GM04503 (cell line): ENCODE measurements at regions not wholly inside any gene's neighbourhood (a gene's known extent, or its start where the extent isn't known, plus 50 kb on each side); places are given as distances from the start of the nearest gene placed in this dataset.

Experiments
- DNase-seq: peaks from one replicate; pipeline ENCODE4 v3.0.0-alpha.2; 2012; ENCODE audit warnings: low read depth

DNA sequence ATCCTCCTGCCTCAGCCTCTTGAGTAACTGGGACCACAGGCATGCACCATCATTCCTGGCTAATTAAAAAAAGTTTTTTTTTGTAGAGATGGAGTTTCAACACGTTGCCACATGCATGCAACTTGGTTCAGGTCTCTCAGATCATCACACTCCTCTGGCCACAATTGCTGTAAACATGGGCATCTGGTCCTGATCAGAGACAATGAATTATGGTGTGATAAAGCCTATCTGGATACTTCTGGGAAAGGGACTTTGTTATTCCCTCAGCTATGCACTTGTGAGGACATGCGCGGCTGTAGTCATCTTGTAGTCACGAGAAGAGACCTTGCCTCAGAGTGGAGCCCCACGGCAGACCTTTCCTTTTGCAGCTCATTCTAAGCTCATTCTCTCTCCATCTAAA lies 210.9 kb upstream of the ZFP64 start:
- DNase-seq = peak; percentile 45

DNA sequence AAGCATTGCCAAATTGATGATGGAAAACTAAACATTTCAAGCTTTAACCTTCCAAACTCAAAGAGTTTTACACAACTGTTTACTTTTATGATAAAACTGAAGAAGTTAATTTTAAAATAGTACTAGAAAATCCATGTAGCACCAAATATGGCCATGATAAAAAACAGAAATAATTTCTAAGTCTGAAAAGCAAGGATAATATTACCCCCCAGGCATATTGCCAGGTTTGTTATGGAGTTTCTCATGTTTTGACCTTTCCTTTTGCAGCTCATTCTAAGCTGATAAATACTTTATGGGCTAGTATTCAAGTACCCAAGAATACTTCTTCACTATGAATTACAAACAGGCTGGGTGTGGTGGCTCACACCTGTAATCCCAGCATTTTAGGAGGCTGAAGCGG lies 209.9 kb upstream of the ZFP64 start:
- no peak for DNase-seq

DNA sequence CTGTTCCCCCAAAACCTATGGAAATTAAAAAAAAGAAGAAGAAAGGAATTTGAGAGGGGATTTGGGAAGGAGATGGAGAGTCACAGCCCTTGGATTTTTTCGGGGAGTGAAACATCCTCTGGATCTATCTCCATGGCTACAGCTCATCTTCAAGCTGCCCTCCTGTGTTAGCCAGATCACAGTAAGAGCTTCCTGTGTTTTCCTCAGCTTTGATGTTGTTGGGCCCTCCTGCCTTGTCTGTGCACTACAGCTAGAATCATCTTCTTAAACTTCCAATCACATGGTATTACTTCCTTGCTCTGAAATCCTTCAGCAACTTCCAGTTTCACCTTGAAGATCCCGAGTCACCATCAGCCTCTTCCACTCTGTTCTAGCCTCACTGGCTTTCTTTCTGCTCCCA lies 207.8 kb upstream of the ZFP64 start:
- DNase-seq = no peak

DNA sequence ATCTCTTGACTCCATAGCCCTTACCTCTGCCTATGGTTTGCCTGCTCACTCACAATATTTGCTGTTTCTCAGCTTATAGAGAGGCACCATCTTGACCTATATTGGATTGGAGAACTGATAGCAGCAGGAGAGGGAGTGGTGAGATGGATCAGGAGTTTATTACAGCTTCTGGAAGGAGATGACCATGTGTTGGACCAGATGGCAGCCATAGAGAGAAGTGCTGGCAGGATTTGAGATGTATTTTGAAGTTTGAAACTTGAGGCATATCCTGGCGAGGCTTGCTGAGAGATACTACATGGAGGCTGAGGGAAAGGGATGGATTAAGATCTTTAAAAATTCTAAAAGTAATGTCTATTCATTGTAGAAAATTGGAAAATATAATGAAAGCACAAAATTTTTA lies 198.0 kb upstream of the ZFP64 start:
- no peak for DNase-seq

DNA sequence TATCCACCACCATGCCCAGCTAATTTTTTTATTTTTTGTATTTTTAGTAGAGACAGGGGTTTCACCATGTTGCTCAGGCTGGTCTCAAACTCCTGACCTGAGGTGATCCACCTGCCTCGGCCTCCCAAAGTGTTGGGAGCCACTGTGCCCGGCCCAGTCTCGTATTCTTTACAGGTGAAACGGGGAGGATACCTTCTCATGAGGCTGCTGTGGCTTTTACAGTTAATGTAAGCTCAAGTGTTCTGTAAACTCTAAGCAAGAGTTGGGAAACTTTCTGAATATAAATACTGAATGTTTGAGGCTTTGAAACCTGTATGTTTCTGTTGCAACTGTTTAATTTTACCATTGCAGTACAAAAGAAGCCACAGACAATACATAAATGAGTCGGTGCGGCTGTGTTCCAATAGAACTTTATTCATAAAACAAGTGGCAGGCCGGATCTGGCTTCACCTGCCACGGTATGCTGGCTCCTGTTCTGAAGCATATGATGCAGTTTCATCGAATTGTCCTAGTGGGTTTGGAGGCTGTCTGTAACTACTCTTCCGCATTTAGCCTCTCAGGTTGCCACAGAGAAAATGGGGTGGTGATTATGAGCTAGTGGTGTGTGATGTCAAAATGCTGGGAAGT lies 192.5 kb upstream of the ZFP64 start:
- DNase-seq = no peak

DNA sequence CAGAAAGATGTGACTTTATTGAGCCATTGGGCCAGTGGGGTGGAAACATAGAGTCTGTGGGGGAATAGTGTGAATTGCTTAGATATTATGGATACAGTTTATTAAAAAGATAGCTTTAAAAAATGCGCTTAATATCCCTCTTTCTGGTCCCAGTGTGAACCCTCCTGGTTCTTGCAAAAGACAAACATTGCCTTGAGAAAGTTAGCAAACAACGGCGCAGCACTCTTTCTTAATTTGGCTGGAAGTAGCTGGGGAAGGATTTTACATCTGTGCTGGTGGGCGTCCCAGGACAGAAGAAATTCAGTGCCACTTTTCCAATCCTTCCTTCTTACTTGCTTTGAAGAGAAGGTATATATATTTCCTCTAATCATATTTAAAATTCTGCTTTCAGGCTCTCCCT lies 191.4 kb upstream of the ZFP64 start:
- no peak for DNase-seq

DNA sequence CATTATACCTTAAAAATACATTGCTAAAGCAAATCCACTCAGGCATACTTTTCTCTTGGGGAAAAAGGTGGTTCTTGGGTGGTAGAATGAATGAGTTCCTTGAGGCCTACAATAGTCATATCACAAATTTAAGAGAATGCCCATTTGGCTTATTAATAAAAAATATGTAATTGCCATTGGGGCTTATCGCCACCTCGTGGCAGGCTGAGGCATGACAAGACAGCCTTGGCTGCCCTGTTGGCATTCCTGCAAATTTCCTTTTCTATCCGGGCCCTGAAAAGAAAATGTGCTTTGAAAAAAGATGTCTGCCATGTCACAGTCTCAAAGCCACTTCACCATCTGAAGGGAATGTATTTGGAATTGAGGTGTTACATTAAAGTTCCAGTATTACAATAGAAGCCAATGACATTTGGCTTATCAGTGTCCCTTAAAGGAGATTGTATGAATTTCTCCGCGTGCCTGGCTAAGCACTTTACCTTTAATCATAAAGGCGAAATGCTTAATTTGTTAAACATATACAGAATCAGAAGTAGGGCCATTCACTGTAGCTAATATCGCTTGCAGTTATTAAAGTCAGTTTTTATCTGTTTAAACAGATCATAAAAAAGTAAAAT lies 188.3 kb upstream of the ZFP64 start:
- DNase-seq = no peak

DNA sequence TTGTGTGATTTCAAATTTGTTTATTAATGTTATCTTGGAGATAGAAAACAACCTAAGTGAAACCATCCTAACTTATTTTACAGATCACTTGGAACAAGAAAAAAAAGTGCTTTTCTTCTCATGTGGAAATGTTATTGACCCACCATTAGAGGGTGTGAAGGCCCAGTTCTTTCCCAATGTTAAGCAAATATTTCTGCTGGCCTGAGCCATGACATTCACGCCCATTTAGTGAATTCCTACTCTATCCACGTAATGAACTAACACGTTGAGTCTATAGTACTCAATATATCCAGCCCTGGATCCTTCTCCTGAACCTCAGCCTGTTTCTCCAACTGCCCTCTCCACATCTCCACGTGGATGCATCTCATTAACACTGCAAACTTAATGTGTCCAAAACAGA lies 180.6 kb upstream of the ZFP64 start:
- no peak for DNase-seq

DNA sequence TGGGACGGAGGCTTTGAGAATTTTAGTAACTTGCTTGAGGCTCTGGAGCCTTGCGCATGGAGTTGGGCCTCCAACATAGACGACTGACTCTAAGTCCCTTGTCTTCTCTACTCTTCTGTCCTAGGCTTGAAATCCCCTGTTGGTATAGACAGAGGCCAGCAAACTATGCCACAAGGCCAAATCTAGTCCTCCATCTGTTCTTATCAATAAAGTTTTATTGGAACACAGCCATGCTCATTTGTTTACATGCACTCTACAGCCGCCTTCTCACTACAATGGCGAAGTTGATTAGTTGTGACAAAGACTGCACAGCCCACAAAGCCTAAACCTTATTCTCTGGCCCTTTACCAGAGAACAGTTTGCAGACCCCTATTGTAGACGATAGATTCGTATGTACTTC lies 174.1 kb upstream of the ZFP64 start:
- DNase-seq = no peak

DNA sequence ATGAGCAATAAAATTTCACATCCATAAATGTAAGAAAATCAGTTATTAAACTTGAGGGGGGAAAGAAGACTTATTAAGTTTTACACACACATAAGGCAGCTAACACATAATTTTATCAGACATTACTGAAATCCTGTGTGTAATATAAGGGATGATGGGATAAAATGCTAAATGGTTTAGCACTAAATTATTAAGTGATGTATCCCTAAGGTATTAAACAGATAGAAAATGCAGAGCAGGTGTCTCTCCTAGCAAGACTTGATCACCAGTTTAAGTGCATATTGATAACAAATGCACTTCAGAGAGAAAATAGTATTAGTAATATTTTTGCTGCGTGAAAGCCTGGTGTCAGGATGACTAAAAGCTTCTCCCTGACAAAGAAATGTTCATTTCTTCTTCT lies 172.8 kb upstream of the ZFP64 start:
- no peak for DNase-seq

DNA sequence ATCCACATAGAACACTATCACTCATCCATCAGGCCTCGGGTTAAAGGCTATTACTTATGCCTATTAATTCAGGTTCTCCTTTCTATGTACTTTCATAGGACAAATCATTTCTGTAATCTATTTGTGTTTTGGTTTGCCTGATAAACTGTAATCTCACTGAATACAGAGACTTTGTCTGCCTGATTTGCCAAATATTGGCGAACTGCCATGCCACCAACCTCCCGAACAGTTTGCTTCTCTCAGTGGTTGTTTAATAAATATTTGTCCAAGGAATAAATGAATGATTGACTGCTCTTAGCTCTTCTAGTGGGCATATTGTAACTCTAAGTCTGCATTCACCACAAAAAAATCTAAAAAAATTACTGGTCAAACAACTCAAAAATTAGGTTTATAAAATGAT lies 170.1 kb upstream of the ZFP64 start:
- no peak for DNase-seq

DNA sequence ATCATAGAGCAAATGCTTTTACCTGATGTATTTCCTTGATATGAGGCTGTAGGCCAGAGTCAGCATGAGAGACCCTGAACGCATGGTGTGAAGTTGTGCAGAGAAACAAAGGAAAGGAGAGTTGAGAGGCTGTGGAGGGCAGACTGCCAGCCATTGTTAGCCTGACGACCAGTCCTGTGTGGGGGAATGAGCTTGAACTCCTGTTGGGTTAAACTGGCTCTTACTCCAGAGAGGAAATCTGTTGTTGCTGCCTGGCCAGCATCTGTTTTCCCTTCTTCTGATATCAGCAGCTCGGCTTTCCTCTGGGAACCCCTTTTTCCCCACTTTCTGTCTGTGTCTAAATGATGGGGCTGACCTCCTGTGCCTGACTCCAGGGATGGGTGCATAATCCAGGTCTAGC lies 158.2 kb upstream of the ZFP64 start:
- no peak for DNase-seq

DNA sequence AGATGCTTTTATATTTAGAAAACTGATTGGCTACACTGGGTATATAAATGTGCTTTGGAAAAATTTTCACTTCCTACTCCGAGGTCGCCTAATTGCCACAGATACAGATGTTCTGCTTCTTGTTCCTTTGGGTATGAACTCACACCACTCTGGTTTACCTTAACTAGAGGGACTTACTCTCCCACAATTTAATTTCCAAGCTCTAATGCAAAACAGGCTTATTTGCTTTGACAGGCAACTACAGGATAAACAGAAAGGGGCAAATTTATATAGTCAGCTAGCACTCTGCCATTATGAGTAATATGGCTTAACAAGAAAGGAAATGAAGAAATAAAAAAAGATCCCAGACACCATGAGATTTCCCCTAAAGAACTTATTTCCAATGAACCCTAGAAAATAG lies 156.9 kb upstream of the ZFP64 start:
- DNase-seq = no peak

DNA sequence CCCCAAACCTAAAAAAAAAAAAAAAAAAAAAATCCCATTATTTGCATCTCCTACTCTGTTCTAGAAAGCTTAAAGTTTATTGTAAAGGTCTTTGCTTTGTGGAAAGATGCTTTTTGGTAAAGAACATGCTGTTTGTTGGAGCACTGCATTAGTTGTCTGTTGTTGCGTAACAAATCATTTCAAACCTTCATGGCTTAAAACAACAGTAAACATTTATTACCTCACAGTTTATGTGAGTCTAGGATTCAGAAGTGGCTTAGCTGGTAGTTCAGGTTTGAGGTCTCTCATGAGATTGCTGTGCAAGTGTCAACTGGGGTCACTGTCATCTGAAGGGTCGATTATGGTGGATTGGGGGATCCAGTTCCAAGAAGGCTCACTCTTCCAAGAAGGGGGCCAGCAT lies 155.2 kb upstream of the ZFP64 start:
- no peak for DNase-seq

DNA sequence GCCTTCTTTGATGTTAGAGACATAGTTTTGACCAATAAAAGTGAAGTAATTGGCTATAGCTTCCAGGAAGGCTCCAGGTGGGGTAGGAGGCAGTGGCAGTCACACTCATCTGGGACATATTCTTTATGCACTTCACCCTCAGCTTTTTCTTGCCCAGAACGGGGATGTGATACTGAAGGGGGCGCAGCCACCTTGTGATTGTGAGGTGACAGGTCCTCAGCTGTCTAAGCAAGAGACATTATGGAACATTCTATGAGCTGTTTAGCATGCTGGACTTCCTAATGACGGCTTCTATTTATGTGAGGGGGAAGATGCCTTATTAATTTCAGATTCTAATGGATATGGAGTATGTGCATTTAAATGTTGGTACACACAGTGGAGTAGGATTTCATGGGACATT lies 151.3 kb upstream of the ZFP64 start:
- DNase-seq = no peak

DNA sequence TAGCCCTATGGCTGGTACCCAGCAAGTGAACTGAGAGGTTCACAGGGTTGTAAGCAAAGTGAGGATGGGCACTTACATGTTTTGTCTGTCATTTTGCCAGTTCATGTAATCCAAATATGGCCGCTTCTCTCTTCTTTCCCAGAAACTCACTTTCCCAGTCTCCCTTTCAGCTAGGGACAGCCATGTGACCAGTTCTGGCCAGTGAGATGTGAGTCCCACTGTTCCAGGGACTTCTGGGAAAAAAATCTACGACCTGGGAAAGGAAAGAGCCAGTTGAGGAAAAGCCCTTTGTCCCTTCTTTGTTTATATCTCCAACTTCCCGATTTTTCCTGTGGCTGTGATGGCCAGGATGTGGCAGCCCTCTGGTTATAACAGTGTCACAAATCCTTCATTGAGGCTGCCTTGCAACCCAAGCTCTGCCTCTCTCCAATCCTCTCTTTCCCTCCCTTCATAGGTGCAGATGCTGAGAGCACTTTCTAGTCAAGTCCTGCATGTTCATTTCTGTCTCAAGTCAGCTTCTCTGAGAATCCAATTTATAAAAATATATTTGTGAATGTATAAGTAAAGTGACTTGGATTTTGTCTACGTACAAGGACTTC lies 148.6 kb upstream of the ZFP64 start:
- no peak for DNase-seq

DNA sequence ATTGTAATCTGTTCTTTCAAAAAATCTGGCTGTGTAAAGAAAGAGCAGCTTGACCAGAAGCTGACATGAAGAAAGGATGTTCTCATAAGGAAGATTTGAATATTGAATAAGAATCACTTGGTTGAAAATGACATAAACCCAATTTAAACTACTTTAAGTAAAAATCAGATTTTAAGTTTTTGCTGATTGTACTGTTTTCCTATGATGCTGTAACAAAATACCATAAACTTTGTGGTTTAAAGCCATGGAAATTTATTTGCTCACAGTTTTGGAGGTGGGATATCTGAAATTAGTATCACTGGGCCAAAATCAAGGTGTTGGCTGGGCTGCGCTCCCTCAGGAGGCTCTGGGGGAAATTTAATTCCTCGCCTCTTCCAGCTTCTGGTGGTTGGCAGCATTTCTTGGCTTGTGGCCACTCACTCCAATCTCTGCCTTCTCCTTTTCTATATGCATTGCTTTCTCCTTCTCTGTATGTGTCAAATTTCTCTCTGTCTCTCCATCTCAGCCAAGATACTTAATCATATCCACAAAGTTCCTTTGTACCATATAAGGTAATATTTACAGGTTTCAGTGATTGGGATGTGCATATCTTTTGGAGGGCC lies 141.2 kb upstream of the ZFP64 start:
- DNase-seq = no peak

DNA sequence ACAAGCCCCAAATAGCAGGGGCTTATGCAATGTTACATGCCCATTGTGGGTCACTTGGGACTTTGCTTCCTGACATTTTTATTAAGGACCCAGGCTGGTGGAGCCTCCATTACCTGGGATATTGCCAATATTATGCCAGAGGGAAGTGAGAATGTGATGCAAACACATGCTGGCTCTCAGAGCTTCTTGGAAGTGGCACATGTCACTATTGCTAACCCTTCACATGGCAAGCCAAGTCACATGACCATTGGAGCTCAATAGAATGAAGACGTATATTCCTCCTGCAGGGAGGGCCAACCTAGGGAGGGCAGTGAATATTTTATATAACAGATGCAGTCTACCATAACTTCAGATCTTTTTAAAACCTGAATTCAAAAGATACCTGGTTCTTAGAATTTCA lies 140.7 kb upstream of the ZFP64 start:
- DNase-seq = no peak

DNA sequence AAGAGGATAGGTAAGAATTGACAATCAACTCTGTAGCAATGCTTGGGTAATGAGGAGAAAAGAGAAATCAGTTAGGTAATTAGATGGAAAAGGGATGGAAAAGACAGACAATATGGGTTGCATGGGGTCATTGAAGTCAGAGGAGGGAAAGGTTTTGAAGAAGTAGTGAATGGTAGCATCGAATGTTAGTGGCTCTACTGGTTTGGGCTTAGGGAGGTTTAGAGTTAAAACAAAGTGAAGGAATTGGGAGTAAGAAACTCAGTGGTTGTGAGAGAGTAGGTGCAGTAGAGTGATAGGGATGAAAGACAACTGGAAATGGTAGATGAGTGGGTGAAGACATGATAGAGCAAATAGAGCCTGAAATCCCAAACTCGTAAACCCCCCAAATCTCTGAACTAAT lies 140.1 kb upstream of the ZFP64 start:
- no peak for DNase-seq

DNA sequence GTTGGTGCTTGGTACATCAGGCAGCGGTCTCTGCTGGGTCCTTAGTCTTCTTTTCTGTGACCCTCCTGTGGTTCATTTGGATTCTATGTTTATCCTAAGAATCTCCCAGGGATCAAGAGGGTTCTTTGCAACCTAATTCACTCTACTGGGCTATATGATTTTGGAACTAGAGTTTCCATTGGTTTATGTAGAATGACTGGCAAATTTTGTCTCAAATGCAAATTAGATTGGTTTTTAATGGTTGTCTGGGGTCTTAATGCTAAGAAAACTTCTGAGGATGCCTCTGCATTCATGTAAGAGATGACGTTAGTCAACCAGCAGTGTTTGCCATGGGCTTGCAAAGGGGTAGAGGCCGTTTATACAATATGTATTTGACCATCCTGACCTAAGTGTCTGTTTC lies 129.8 kb upstream of the ZFP64 start:
- DNase-seq = no peak

DNA sequence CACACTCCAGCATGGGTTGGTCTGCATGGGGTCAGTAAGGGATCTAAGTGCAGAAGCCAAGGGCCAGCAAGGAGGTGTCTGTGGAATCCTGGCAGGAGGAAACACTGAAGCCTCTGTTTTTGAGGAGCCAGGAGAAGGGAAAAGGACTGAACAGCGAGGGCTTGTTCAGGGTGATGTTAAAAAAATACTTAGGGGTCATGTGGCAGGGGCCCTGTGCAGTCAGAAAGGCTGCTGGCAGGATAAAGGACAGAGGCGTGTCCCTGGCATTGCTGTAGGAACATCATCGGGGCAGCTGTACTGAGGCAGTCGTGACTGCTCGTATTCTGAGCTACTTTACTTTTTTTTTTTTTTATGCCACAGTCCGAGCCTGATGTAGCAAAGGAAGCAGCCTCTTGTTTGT lies 127.1 kb upstream of the ZFP64 start:
- DNase-seq = no peak

DNA sequence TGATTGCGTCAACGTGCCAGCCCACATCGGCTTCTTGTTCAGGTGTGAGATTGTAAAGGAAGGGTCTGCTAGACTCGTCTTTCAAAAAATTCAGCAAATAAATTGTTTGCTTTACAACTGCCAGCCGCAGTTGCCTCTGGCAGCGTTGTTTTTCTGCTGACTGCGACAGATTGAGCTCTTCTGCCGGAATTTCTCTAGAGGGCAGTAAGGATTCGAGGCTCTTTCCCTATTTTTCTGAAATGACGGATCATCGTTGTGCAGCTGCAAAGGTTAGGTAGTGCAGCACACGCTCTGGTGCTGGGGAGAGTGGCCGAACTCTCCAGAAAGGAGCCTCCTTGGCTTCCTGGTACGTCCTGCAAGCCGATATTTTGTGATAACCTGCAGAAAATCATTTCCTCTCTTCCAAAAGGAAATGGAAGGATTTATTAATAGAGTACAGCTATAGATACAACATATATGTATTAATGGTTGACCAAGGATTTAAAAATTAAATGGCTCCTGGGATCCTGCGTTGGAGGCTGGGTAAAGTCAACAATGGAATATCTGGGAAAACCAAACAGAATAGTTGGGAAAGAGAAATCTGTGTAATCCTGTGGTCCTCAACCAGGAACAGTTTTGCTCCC lies 121.9 kb upstream of the ZFP64 start:
- DNase-seq = peak; percentile 7

DNA sequence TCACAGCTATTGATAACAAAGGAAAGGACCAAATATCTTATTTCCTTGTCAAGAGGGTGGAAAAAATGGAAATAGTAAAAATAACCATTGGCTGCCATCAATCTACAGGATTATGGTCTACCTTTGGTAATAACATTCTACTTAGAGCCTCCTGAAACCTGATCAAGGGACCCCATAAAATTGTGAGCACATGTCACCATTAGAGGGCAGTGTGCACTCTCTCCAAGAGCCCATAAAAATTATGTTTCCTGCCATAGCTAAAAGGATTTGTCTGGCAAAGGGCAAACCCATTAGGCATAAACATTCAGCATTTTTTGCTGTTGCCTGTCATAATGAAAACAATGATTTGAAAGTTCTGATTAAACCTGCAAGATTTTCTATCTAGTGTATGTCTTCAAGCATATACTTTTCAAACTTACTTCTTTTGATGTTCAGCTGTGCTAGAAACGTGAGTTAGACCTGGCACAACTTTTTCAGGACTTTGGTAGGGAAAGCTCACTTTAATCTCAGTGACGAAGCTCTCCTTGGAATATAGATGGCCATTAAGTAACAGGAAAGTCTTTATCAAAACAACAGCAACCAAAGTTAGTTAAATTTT lies 120.7 kb upstream of the ZFP64 start:
- DNase-seq = peak; percentile 6
